ENCODE measurements at regions not wholly inside any gene's neighbourhood (a gene's known extent, or its start where the extent isn't known, plus 50 kb on each side); places are given as distances from the start of the nearest gene placed in this dataset.

GRCh38 chr7:46838463-46838862, 743.4 kb downstream of the TNS3 start:
- Histone ChIP-seq H2BK15ac (ENCODE audit: low read length) (no peak overlapping the region), H3K56ac (replicated peaks; ENCODE audit: insufficient read length, low read depth, low read length) (no peak overlapping the region), H4K8ac (ENCODE audit: extremely low read depth, insufficient read depth, low read length) (no peak overlapping the region), H3K23ac (ENCODE audit: insufficient read length) (no peak overlapping the region), H4K91ac (replicated peaks; ENCODE audit: insufficient read length, low read length) (no peak overlapping the region), H3K4ac (replicated peaks; ENCODE audit: insufficient read length, low read depth, low read length) (no peak overlapping the region), H3K79me2 (ENCODE audit: control insufficient read depth in 1 of 2, insufficient read depth in 2 of 2, low read length in 2 of 2) (no peaks in the 10 kb centered on the region), H3K27me3 (replicated peaks in 1 of 4; ENCODE audit: control insufficient read depth in 3 of 4, extremely low read depth in 1 of 4, insufficient read depth in 3 of 4, low read length in 3 of 4) (no peaks in the 10 kb centered on the region), H2AK5ac (ENCODE audit: low read depth, low read length) (no peak overlapping the region), H4K20me1 (replicated peaks in 1 of 2; ENCODE audit: control insufficient read depth in 1 of 2, insufficient read depth in 2 of 2, low read length in 2 of 2) (no peaks in the 10 kb centered on the region), H3K79me1 (ENCODE audit: low read depth, low read length) (no peaks in the 10 kb centered on the region), H3K36me3 (ENCODE audit: control insufficient read depth in 2 of 4, insufficient read depth in 4 of 4, low read length in 3 of 4) (no peaks in the 10 kb centered on the region), H4K5ac (ENCODE audit: insufficient read length, low read depth, low read length) (no peak overlapping the region), H2BK120ac (replicated peaks; ENCODE audit: low read depth, low read length) (no peak overlapping the region), H2BK5ac (ENCODE audit: low read depth, low read length) (no peak overlapping the region), H2AFZ (ENCODE audit: low read length) (no peak overlapping the region), H3K9ac (replicated peaks in 1 of 4; ENCODE audit: extremely low read depth in 1 of 4, low read depth in 3 of 4, low read length in 3 of 4) (no peak overlapping the region), H3K4me2 (ENCODE audit: insufficient read depth in 1 of 2, low read depth in 2 of 2, low read length in 2 of 2) (no peak overlapping the region), H3K23me2 (ENCODE audit: low read depth, low read length) (no peaks in the 10 kb centered on the region), H2BK12ac (ENCODE audit: low read depth, low read length) (no peak overlapping the region), H3K18ac (ENCODE audit: extremely low read depth, low read length) (no peak overlapping the region), H3K9me3 (ENCODE audit: insufficient read depth in 2 of 2, low read depth in 1 of 2, low read length in 1 of 2) (no peaks in the 10 kb centered on the region), H3K4me1 (replicated peaks in 1 of 4; ENCODE audit: control insufficient read depth in 3 of 4, insufficient read depth in 4 of 4, low read length in 3 of 4) (peaks cover 0 to 3% (median 0%) of the 10 kb centered on the region in 4 experiments; a peak in 1 of 7 replicates), H3K4me3 (ENCODE audit: extremely low read depth in 1 of 4, insufficient read depth in 2 of 4, low read depth in 3 of 4, low read length in 4 of 4) (no peak overlapping the region), H3K27ac (ENCODE audit: low read depth, low read length) (no peak overlapping the region), H3K14ac (ENCODE audit: insufficient read length) (no peak overlapping the region), H2BK20ac (ENCODE audit: low read length) (no peak overlapping the region)
- CTCF ChIA-PET (ENCODE audit: partially characterized antibody): no interaction called here
- DNase-seq (ENCODE audit: low read depth in 1 of 2, low spot score in 2 of 2): no peak
- POLR2A ChIA-PET (ENCODE audit: partially characterized antibody): no interaction called here
- FAIRE-seq: no peak
- 89% methylated on average over 5 of the region's 5 CpGs; no CpG with 5 or more reads in 1 of the 2 experiments for WGBS, 2 experiments (ENCODE audit: extremely low coverage in 1 of 2, insufficient coverage in 1 of 2, insufficient read length in 1 of 2, insufficient replicate concordance in 2 of 2, low coverage in 1 of 2, low lambda C conversion rate in 2 of 2, missing lambda C conversion rate in 1 of 2)
- TF ChIP-seq ZNF274 (IDR thresholded peaks at IDR 0.05; ENCODE audit: borderline replicate concordance, extremely low read depth, low read length) (no peak), KDM1A (IDR thresholded peaks at IDR 0.05; ENCODE audit: borderline replicate concordance, low read length) (no peak), RFX5 (IDR thresholded peaks at IDR 0.05; ENCODE audit: borderline replicate concordance, low read depth, low read length) (no peak), RBBP5 (IDR thresholded peaks at IDR 0.05; ENCODE audit: borderline replicate concordance, low read depth, low read length) (no peak), CBX5 (IDR thresholded peaks at IDR 0.05; ENCODE audit: low read depth, low read length) (no peak), TEAD4 (IDR thresholded peaks at IDR 0.05; ENCODE audit: low read depth, low read length) (no peak), TBP (IDR thresholded peaks at IDR 0.05; ENCODE audit: low read depth, low read length) (no peak), CHD2 (IDR thresholded peaks at IDR 0.05; ENCODE audit: low read length) (no peak), GABPA (IDR thresholded peaks at IDR 0.05; ENCODE audit: borderline replicate concordance, insufficient read depth, low read length) (no peak), FOSL1 (IDR thresholded peaks at IDR 0.05; ENCODE audit: insufficient read depth, low read depth, low read length) (no peak), NRF1 (IDR thresholded peaks at IDR 0.05; ENCODE audit: low read depth, low read length) (no peak), BRCA1 (IDR thresholded peaks at IDR 0.05; ENCODE audit: low read depth, low read length) (no peak), SIX5 (IDR thresholded peaks at IDR 0.05; ENCODE audit: low read depth, low read length) (no peak), TCF12 (IDR thresholded peaks at IDR 0.05; ENCODE audit: low read depth, low read length) (no peak), YY1 (IDR thresholded peaks at IDR 0.05; ENCODE audit: low read depth, low read length) (no peak)

Measured in H1 (cell line).